GM12873 (cell line): ENCODE measurements at regions not wholly inside any gene's neighbourhood (a gene's known extent, or its start where the extent isn't known, plus 50 kb on each side); places are given as distances from the start of the nearest gene placed in this dataset.

Source experiments
- TF ChIP-seq, protein P1 (sequence below): IDR thresholded peaks from 2 replicates; pipeline ENCODE4 v1.5.1; 2012; ENCODE audit warnings: low read depth, mild to moderate bottlenecking, moderate library complexity, low read length, control low read depth; ENCODE audit not compliant: insufficient read depth; ENCODE audit errors: missing control alignments

DNA sequence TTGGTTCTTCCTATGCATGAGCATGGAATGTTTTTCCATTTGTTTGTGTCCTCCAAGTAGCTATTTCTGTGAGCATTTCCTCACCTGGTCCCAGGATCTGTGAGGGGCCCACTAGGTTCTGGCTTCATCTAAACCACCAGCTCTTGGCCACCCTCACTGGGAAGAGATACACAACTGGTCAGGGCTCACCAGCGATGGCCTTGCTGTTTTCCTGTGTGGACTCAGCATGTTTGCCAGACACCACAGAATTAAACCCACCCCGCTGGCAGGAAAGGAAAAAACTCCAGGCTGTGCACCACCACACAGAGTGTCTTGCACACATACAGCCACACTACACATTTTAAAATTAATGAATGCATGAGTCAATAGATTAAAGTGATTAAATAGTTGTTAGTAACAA lies 65.1 kb upstream of the NXT1 start:
- TF ChIP-seq, protein P1, sequence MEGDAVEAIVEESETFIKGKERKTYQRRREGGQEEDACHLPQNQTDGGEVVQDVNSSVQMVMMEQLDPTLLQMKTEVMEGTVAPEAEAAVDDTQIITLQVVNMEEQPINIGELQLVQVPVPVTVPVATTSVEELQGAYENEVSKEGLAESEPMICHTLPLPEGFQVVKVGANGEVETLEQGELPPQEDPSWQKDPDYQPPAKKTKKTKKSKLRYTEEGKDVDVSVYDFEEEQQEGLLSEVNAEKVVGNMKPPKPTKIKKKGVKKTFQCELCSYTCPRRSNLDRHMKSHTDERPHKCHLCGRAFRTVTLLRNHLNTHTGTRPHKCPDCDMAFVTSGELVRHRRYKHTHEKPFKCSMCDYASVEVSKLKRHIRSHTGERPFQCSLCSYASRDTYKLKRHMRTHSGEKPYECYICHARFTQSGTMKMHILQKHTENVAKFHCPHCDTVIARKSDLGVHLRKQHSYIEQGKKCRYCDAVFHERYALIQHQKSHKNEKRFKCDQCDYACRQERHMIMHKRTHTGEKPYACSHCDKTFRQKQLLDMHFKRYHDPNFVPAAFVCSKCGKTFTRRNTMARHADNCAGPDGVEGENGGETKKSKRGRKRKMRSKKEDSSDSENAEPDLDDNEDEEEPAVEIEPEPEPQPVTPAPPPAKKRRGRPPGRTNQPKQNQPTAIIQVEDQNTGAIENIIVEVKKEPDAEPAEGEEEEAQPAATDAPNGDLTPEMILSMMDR, result no peak

DNA sequence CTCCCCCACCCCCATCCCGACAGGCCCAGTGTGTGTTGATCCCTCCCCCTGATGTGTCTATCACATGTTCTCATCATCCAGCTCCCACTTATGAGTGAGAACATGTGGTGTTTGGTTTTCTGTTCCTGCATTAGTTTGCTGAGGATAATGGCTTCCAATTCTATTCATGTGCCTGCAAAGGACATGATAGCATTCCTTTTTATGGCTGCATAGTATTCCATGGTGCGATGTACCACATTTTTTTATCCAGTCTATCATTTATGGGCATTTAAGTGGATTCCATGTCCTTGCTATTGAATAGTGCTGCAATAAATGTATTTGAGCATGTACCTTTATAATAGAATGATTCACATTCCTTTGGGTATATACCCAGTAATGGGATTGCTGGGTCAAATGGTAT lies 66.6 kb upstream of the NXT1 start:
- TF ChIP-seq, protein P1, result no peak

- TF ChIP-seq, protein P1, result no peak
Observed at GRCh38 chr20:23283096-23283850, 67.3 kb upstream of the NXT1 start.

- TF ChIP-seq, protein P1, result no peak
Observed at GRCh38 chr20:23282546-23282945, 68.0 kb upstream of the NXT1 start.

- TF ChIP-seq, protein P1, result no peak
Observed at GRCh38 chr20:23282111-23282510, 68.5 kb upstream of the NXT1 start.

GRCh38 chr20:23279836-23280235 lies 70.8 kb upstream of the NXT1 start:
- TF ChIP-seq, protein P1, result no peak

DNA sequence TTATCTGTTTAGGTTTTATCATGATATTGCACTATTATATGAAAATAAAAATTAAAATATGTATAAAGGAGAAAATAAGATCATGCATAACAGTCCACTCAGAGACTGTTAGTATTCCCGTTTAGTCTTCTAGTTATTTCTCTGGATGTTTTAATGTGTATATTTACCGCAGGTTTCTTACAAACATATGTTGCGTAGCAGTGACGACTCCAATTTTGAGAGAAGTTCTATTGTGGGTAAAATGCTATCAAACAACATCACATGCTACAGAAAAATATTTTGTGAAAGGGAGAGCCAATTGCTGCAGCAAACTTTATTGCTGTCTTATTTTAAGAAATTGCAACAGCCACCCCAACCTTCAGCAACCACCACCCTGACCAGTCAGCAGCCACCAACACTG lies 72.4 kb upstream of the NXT1 start:
- TF ChIP-seq, protein P1, result no peak

GRCh38 chr20:23277316-23277715 lies 73.3 kb upstream of the NXT1 start:
- TF ChIP-seq, protein P1, result no peak
